ENCODE measurements at regions not wholly inside any gene's neighbourhood (a gene's known extent, or its start where the extent isn't known, plus 50 kb on each side); places are given as distances from the start of the nearest gene placed in this dataset.

GRCh38 chr5:100659080-100659795 lies 124.1 kb downstream of the FAM174A start:
- no TSS peak for BruUV-seq (replicated peaks)
- Mint-ChIP-seq H3K36me3 (ENCODE audit: insufficient read depth, unreplicated experiment) (no peaks in the 10 kb centered on the region), H3K9me3 (ENCODE audit: unreplicated experiment) (no peaks in the 10 kb centered on the region), H3K4me1 (ENCODE audit: low read depth, unreplicated experiment) (no peaks in the 10 kb centered on the region), H3K27ac (ENCODE audit: unreplicated experiment) (no peak overlapping the region), H3K4me3 (ENCODE audit: unreplicated experiment) (no peak overlapping the region), H3K27me3 (ENCODE audit: insufficient read depth, unreplicated experiment) (no peaks in the 10 kb centered on the region)
- H3K27me3 ChIP-seq (replicated peaks; ENCODE audit: control insufficient read depth, insufficient read depth, low read length), result no peaks in the 10 kb centered on the region
- H3K4me3 ChIP-seq (ENCODE audit: low read depth, low read length), result no peak overlapping the region
- ChIA-PET POLR2A (no interaction called here), CTCF (no interaction called here)
- H3K36me3 ChIP-seq (ENCODE audit: control insufficient read depth, insufficient read depth, low read length), result no peaks in the 10 kb centered on the region
- intact Hi-C loops (cut with micrococcal nuclease; ENCODE audit: unreplicated experiment), result no loop called here
- no peaks in the 10 kb centered on the region for H3K9me3 ChIP-seq
- H3K4me1 ChIP-seq, result no peaks in the 10 kb centered on the region
- TF ChIP-seq CTCF (IDR thresholded peaks at IDR 0.05; ENCODE audit: insufficient read depth in 1 of 2, low read depth in 1 of 2, low read length in 1 of 2, severe bottlenecking in 1 of 2, unreplicated experiment in 1 of 2), result no peak
- DNase-seq, result no peak

- no peaks in the 10 kb centered on the region for H3K27me3 Mint-ChIP-seq (ENCODE audit: insufficient read depth, unreplicated experiment)
- intact Hi-C loops (cut with micrococcal nuclease; ENCODE audit: unreplicated experiment), result no loop called here
- POLR2A ChIA-PET, result no interaction called here
Measured at GRCh38 chr5:100664140-100664539, 129.0 kb downstream of the FAM174A start.

GRCh38 chr5:100667161-100667630 lies 132.0 kb downstream of the FAM174A start:
- Histone ChIP-seq H3K4me3 (ENCODE audit: low read depth, low read length) (no peak overlapping the region), H3K36me3 (ENCODE audit: control insufficient read depth, insufficient read depth, low read length) (no peaks in the 10 kb centered on the region), H3K27me3 (replicated peaks; ENCODE audit: control insufficient read depth, insufficient read depth, low read length) (no peaks in the 10 kb centered on the region), H3K9me3 (no peaks in the 10 kb centered on the region), H3K4me1 (no peaks in the 10 kb centered on the region)
- Mint-ChIP-seq H3K4me3 (ENCODE audit: unreplicated experiment) (no peak overlapping the region), H3K36me3 (ENCODE audit: insufficient read depth, unreplicated experiment) (no peaks in the 10 kb centered on the region), H3K27me3 (ENCODE audit: insufficient read depth, unreplicated experiment) (no peaks in the 10 kb centered on the region), H3K27ac (ENCODE audit: unreplicated experiment) (no peak overlapping the region), H3K4me1 (ENCODE audit: low read depth, unreplicated experiment) (no peaks in the 10 kb centered on the region), H3K9me3 (ENCODE audit: unreplicated experiment) (no peaks in the 10 kb centered on the region)
- TF ChIP-seq CTCF (IDR thresholded peaks at IDR 0.05; ENCODE audit: insufficient read depth in 1 of 2, low read depth in 1 of 2, low read length in 1 of 2, severe bottlenecking in 1 of 2, unreplicated experiment in 1 of 2), result no peak
- no peak for DNase-seq
- POLR2A ChIA-PET, result no interaction called here
- CTCF ChIA-PET, result no interaction called here
- intact Hi-C loops (cut with micrococcal nuclease; ENCODE audit: unreplicated experiment), result no loop called here
- no TSS peak for BruUV-seq (replicated peaks)

More at GRCh38 chr5:100664140-100664539, 129.0 kb downstream of the FAM174A start:
- Histone ChIP-seq H3K4me3 (ENCODE audit: low read depth, low read length) (no peak overlapping the region), H3K27me3 (replicated peaks; ENCODE audit: control insufficient read depth, insufficient read depth, low read length) (no peaks in the 10 kb centered on the region), H3K4me1 (no peaks in the 10 kb centered on the region), H3K36me3 (ENCODE audit: control insufficient read depth, insufficient read depth, low read length) (no peaks in the 10 kb centered on the region), H3K9me3 (no peaks in the 10 kb centered on the region)
- H3K27ac Mint-ChIP-seq (ENCODE audit: unreplicated experiment), result no peak overlapping the region
- no peak for TF ChIP-seq CTCF (IDR thresholded peaks at IDR 0.05; ENCODE audit: insufficient read depth in 1 of 2, low read depth in 1 of 2, low read length in 1 of 2, severe bottlenecking in 1 of 2, unreplicated experiment in 1 of 2)
- no peaks in the 10 kb centered on the region for H3K9me3 Mint-ChIP-seq (ENCODE audit: unreplicated experiment)
- H3K4me1 Mint-ChIP-seq (ENCODE audit: low read depth, unreplicated experiment), result no peaks in the 10 kb centered on the region
- CTCF ChIA-PET, result no interaction called here
- H3K36me3 Mint-ChIP-seq (ENCODE audit: insufficient read depth, unreplicated experiment), result no peaks in the 10 kb centered on the region
- no TSS peak for BruUV-seq (replicated peaks)
- H3K4me3 Mint-ChIP-seq (ENCODE audit: unreplicated experiment), result no peak overlapping the region
- DNase-seq, result no peak
